ENCODE measurements at regions not wholly inside any gene's neighbourhood (a gene's known extent, or its start where the extent isn't known, plus 50 kb on each side); places are given as distances from the start of the nearest gene placed in this dataset.

GRCh38 chrX:150199803-150200202 lies 163.3 kb upstream of the MAMLD1 start:
- TF ChIP-seq CTCF (conservative IDR thresholded peaks at IDR 0.05; ENCODE audit: low read depth, low read length) (no peak), EZH2 (IDR thresholded peaks at IDR 0.05; ENCODE audit: borderline replicate concordance, low read depth, low read length, poor library complexity, severe bottlenecking) (no peak)
